GM18519 (cell line): ENCODE measurements at regions not wholly inside any gene's neighbourhood (a gene's known extent, or its start where the extent isn't known, plus 50 kb on each side); places are given as distances from the start of the nearest gene placed in this dataset.
"Not testable (repeated sequence)": the region's sequence is repeated elsewhere in the genome, so short reads cannot be mapped to it uniquely, and the experiment has no call there.

Experiments
- ATAC-seq: cut with Tn5 transposase; IDR thresholded peaks from one replicate; pipeline ENCODE4 v1.9.1; 2021; ENCODE audit warnings: mild to moderate bottlenecking, moderate library complexity; ENCODE audit not compliant: unreplicated experiment, low FRiP score

DNA sequence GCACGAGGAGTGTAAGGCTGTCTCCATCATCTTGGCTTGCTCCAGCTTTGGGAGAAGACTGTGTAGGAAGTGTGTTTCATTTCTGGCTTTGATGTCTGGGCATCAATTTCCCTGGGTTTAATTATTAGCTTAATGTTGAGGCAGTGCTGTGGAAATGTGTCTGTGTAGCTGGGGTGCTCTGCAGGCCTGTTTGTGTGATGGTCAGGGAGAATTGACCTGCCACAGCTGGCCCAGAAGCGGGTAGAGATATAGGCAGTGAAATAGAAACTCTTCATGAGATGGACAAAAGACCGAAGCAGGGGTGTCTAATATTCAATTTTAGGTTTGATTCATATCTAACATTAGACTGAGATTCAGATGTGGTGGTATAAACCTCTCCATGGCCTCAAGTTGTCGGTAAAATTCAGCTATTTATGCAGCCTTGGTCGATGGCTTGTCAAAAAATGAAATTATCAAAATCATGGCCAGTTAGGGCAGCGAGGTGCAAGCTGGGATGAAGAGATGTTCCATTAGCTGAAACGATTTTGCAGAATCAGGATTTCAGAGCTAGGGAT lies 95.3 kb upstream of the SNX9 start:
- ATAC-seq: no peak

DNA sequence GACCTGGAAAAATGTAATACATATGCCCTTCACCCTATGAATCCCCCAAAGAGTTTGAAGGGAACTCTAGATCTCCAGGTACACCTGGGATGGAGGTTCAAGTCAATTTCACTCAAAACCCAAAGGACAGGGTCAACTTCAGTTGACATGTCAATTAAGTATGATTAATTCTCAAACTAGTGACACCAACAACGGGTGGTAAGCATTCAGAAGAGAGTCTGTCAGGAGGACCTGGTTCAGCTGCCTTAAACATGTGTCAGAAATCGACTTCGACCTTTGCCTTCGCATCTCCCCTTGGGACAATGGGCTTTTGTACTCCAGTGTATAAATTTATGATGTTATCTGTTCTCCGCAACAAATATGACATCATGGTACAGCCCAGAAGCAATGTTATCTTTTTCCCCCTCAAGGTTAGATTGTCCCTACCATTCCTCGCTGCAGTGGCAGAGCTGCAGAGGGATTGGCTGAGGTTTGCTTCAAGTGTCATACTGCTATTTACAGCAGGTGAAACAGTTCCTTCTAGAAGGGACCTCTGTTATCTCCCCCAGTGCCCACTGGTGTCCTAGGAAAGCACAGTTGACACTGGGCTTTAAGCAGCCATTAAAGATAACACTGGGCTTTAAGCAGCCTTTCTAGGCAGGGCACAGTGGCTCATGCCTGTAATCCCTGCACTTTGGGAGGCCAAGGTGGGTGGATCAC lies 94.7 kb upstream of the SNX9 start:
- ATAC-seq: no peak

DNA sequence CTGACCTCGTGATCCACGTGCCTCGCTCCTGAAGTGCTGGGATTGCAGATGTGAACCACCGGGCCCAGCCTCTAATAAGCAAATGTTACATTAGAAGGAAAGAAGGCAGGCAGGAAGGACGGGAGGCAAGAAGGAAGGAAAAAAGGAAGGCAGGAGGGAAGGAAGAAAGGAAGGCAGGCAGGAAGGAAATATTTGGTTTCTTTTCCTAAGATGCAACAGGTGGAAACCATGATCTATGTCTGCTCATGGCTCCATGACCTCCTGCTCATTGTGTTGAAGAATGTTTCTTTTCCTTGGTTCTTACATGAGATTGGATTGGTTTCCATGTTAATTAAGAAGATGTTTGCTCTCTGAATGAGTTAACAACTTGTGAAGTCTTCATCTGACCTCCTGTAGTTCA lies 91.8 kb upstream of the SNX9 start:
- no peak for ATAC-seq

DNA sequence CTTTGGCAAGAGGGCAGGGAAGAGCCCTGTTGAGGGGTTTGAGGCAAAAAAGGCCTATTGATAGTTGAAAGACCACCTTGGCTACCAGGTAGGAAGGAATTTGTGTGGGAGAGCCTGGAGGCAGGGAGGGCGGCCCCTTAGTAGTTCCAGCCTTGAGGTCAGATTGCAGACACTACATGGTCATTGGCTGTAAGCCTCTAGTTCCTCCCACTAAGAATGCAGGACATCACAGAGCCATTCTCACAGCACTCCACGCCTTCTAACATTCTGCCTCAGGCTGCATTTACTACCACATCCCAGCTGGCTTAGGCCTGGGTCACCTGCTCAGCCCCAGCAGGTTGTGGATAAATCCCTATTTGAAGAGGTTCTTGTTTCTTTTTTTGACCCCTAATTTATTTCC lies 91.0 kb upstream of the SNX9 start:
- ATAC-seq: no peak

DNA sequence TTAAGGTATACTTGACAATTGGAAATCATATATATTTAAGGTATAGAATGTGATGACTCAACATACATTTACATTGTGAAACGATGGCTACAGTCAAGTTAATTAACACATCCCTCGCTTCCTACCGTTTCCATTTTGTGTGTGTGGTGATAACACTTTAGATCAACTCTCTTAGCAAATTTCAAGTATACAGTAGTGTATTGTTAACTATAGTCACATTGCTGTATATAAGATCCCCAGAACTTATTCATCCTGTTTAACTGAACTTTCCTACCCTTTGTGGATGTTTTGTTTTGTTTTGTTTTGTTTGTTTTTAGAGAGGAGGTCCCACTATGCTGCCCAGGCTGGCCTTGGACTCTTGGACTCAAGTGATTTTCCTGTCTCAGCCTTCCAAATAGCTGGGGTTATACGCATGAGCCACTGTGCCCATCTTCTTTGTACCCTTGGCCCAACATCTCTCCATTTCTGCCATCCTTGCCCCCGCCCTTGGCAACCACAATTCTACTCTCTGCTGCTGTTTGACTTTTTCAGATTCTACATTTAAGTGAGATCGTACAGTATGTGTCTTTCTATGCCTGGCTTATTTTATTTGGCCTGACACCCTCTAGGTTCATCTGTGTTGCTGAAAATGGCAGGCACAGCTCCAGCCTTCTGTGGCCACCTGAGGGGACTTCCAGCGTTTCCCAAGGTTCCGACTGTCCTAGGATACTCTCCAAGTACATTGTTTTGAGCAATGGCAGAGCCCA lies 90.5 kb upstream of the SNX9 start:
- ATAC-seq: no peak

DNA sequence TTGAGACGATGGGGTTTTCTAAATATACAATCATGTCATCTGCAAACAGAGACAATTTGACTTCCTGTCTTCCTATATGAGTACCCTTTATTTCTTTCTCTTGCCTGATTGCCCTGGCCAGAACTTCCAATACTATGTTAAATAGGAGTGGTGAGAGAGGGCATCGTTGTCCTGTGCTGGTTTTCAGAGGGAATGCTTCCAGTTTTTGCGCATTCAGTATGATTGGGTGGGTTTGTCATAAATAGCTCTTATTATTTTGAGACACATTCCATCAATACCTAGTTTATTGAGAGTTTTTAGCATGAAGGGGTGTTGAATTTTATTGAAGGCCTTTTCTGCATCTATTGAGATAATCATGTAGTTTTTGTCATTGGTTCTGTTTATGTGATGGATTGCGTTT lies 86.5 kb upstream of the SNX9 start:
- not testable (repeated sequence) for ATAC-seq

DNA sequence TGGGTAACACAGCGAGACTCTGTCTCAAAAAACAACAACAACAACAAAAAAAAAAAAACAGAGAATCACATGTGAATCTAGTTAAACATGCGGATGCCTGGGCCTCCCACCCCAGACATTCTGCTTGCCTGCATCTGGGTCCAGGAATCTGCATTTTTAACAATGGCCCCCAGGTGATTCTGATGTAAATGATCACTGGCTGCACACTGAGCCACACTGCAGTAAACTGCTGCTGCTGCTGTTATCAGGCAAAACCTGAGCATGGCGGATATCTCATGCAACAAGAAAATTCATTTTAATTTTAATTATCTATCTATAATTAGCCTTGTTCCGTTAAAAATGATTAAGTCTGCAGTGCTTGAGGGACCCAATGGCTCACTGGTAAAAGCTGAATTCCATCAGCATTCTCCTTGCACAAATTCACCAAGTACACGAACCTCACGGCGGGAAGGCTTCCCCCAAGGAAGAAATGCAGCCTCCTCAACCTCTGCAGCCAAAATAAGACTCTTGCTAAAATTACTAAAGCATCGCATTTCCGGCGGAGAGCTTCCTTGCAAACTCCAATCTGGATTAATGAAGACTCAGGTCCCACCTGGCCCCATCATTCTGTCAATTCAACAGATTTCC lies 81.6 kb upstream of the SNX9 start:
- ATAC-seq: no peak

DNA sequence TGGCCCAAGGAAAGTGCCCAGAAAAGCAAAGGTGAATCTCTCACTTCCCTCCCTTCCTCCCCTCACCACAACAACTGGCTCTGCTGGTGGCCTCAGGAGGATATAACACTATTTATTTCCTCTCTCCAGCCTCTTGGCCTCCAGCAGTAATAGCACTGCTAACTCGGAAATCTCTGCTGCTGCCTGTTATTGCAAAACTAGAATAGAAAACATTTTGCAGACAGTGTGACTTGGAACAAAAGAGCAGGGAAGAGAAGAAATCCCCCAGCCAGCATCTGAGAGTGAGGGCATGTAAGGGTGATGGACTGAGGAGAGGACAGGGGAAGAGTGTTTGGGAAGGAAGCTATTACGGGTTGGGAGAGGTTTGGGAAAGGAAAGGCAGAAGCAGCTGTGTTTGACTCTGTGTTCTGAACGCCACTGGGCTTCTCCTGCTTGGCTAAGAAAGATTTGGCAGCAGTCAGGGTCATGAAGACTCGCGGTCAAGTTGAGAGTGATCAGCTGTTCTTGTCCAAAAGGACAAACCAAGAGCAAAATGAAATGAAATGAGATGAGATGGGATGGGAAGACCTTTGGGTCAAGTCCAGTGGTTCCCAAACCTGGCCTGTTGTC lies 81.0 kb upstream of the SNX9 start:
- ATAC-seq: no peak

DNA sequence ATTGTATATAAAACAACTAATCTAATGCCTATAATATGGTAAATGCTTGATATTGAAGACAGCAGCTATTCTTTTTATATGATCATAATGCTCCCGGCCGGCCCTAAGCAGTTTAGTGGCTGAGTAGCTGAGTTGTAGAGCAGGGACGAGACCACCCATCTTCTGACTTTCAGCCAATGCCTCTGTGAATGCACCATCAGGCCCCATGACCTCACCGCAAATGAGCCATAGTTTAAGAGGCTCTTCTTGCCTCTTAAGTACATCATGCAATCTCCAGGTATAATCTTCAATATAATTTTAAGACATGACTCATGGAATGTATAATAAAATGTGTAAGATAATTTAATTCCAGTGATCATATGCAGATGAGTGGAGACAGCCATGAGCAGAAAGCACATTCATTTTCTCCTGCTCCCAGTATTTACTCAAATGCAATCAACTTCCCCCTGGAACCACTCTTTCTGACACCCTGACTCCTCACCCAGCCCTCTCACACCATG lies 78.9 kb upstream of the SNX9 start:
- no peak for ATAC-seq

DNA sequence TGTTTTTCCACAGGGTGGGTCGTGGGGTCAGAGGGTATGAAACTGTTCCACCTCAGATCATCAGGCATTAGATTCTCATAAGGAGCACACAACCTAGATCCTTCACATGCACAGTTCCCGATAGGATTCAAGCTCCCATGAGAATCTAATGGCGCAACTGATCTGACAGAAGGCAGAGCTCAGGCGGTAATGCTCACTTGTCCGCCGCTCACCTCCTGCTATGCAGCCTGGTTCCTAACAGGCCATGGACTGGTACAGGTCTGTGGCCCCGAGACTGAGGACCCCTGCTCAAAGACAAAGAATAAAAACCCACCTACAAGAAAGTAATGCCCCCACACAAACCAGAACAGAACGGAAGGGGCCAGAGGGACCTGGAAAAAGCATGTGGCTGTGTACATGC lies 76.1 kb upstream of the SNX9 start:
- ATAC-seq: no peak

DNA sequence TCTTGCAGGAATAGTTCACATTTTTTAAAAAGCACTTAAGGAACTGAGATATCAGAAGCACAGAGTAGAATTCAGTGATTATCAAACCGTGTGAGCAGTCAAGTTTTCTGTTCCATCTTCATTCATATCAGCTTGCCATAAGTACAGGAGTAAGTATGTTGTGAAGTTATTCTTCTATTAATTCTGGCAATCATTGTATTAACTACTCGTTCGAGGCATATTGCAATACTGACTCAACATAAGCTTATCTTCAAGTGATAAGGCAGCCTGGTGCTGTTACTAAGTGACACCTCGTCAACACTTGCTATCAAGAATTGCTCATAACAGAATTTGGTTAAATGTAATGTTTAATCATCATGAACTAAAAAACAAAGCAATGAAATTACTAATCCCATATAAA lies 75.7 kb upstream of the SNX9 start:
- no peak for ATAC-seq

DNA sequence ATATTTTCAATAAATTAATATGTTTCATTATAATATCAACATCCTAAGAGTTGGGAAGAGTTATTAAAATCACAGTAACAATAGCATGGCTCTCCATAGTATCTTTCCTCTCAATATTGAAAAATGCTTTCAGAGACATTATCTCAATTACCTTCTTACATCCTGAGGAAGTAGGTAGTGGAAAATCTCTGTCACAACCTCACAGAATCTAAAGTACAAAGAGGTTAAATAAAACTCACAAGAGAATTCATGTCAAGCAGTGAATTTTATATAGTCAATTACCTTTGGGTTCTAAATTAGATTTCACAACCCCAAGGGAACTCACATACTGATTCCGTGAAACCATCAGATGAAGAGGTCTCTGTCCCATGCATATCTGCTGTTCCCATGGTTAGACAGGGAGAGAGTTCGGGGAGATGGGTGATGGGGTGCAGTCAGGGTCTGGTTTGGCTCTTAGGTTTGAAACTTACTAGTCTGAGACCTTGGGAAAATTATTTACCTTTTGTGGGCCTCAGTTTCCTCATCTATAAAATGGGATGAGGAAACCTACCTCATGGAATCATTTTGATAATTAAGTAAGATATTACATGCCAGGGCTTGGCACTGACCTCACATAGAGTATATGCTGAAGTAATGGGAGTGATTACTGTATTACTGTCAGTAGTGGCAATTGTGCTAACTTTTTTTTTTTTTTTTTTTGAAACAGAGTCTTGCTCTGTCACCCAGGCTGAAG lies 74.0 kb upstream of the SNX9 start:
- ATAC-seq: no peak

DNA sequence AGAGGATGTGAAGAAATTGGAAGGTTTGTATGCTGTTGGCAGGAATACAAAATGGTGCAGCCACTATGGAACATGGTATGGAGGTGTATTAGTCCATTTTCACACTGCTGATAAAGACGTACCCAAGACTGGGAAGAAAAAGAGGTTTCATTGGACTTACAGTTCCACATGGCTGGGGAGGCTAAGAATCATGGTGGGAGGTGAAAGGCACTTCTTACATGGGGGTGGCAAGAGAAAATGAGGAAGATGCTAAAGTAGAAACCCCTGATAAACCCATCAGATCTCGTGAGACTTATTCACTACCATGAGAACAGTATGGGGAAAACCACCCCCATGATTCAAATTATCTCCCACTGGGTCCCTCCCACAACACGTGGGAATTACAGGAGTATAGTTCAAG lies 72.1 kb upstream of the SNX9 start:
- not testable (repeated sequence) for ATAC-seq

DNA sequence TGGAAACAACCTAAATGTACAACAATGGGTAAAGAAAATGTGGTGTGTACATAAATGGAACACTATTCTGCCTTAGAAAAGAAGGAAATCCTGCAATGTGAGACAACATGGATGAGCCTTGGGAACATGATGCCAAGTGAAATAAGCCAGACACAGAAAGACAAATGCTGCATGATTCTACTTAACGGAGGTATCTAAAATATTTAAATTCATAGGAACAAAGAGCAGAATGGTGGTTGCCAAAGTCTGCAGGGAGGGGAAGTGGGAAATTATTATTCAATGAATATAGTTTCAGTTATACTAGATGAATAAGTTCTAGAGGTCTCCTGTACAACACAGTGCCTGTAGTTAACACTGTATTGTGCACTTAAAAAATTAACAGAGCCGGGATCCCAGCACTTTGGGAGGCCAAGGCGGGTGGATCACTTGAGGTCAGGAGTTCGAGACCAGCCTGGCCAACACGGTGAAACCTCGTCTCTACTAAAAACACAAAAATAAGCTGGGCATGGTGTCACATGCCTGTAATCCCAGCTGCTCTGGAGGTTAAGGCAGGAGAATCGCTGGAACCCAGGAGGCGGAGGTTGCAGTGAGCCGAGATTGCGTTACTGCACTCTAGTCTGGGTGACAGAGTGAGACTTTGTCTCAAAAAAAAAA lies 71.4 kb upstream of the SNX9 start:
- ATAC-seq: no peak

DNA sequence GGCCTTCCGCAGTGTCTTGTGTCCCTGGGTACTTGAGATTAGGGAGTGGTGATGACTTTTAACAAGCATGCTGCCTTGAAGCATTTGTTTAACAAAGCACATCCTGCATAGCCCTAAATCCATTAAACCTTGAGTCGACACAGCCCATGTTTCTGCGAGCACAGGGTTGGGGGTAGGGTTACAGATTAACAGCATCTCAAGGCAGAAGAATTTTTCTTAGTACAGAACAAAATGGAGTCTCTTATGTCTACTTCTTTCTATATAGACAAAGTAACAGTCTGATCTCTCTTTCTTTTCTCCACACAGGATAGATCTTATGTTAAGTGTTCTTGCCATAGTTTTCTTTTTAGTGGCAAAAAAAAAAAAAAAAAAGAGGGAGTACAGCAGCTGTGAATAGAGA lies 70.2 kb upstream of the SNX9 start:
- ATAC-seq: not testable (repeated sequence)

DNA sequence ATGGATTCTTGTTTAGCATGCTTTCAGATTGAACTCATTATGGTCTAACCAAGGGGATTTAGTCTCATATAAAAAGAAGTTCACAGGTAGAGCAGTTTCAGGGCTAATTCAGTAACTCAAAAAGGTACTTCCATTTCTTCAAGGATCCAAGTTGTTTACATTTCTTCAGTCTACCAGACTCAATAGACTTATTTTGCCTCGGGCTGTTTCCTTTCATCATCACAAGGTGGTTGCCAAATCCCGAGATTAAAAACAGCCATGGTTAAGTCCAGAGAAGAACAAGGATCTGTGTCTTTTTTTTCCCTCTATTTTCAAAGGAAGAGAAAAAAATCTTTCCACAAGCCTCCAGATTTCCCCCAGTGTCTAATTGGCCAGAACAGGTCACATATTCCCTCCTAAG lies 69.8 kb upstream of the SNX9 start:
- ATAC-seq: no peak

DNA sequence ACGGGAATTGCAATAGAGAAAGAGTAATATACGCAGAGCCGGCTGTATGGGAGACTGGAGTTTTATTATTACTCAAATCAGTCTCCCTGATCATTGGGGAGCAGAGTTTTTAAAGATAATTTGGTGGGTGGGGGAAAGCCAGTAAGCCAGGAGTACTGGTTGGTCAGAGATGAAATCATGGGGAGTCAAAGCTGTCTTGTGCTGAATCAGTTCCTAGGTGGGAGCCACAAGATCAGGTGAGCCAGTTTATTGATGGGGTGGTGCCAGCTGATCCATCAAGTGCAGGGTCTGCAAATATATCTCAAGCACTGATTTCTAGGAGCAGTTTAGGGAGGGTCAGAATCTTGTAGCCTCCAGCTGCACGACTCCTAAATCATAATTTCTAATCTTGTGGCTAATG lies 69.2 kb upstream of the SNX9 start:
- not testable (repeated sequence) for ATAC-seq

DNA sequence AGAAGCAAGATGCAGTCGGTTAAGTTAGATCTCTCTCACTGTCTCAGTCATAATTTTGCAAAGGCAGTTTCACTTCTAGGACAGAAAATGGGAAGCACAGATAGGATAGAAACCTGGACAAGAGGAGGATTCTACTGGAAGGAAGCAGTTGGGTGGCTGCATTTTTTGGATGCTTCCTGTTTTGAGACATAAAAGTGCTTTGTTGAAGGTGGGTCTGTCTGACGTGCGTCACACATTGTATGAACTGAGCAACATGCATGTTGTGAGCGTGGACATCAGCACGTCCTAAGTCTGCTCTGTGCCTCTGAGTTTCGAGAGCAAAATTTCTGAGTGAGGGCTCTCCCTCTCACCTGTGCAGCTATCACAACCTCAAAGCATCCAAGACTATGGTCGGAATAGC lies 68.7 kb upstream of the SNX9 start:
- ATAC-seq: no peak

DNA sequence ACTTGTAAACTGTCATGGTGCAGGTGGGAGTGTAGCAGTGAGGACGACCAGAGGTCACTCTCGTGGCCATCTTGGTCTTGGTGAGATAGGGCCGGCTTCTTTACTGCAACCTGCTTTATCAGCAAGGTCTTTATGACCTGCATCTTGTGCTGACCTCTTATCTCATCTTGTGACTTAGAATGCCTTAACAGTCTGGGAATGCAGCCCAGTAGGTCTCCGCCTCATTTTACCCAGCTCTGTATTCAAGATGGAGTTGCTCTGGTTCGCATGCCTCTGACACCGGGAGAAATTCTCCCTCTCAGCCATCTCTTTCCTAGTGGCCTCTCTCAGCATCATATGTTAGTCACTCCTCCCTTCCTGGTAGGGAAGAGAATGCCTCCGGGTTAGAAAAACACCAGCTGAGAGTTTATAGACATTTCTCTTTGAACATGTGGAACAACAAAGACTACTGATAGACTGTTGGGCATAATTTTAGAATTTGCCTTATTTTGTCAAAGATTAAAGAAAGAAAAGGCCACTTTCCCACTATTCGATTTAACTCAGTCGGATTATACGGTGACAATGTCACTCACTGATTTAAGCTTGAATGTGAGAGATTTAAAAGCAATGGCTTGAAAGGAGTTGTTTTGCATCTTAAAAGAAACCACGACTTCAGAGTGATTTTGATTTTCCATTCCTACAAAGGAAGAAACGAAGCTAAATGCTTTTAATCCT lies 67.9 kb upstream of the SNX9 start:
- ATAC-seq: no peak
